Left lobe of liver (tissue), 2 donors: ENCODE measurements at regions not wholly inside any gene's neighbourhood (a gene's known extent, or its start where the extent isn't known, plus 50 kb on each side); places are given as distances from the start of the nearest gene placed in this dataset.
"Not testable (repeated sequence)": the region's sequence is repeated elsewhere in the genome, so short reads cannot be mapped to it uniquely, and the experiment has no call there.

Experiments used
- ATAC-seq: fragments of 200-7000 bp; cut with Tn5 transposase; one replicate; pipeline ENCODE4 v1.9.1; 2020; ENCODE audit warnings: mild to moderate bottlenecking, moderate library complexity
- DNase-seq: peaks from one replicate; pipeline ENCODE4 v3.0.0-alpha.2; 2020; ENCODE audit warnings: low spot score
- donor health status: DM: no; HTN: no; CAD: no; lungs with moderate emphysema.
- donor health status: DM: no; HTN: yes; CAD: no.

DNA sequence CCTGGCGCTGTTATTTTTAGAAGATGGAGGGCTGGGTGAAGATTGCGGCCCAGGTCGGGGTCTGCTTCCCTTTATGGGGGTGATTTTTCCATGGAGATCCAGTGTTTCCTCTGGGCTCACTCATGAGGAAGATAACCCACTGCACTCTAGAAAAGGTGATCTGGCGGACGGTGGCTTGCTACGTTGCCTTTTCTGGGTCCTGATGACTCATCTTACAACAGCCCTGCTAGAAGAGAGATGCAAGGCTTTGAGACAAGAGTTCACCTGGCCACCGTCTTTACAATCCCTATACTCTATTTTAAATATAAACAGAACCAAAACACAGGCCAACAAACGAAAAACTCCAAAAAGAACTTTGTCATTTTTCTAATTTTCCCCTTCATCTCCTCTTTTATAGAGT is 182.1 kb upstream of the EXOC2 start:
- no peak for ATAC-seq
- no peak for DNase-seq

DNA sequence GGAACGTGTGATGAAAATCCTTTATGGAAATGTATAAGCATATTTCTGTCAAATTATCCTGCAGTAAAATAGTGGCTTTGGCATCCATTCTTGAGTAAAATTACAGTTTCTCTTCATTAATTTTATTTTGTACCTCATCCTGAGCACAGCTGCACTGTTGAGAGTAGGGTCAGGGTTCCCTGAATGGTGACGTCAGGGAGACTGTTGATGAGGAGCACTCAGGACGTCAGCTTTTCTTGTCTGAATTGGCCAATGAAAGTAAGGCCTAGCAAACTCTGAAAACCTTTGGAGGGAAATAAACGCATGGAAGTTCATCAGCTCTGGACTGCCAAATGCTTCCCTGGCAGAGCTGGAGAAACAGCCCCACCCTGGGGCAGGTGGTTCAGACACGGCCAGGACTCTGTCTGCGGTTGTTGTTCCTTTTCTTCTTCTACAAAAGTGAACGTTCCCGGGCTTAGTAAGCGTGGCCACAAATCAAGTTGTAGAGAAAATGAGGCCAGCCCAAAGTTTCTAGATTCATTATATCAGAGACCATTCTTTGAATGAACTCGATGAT is 179.7 kb upstream of the EXOC2 start:
- ATAC-seq (no peak), DNase-seq (no peak)

- DNase-seq: no peak
- no peak for ATAC-seq
Measured at GRCh38 chr6:871503-871902, 178.6 kb upstream of the EXOC2 start.

DNA sequence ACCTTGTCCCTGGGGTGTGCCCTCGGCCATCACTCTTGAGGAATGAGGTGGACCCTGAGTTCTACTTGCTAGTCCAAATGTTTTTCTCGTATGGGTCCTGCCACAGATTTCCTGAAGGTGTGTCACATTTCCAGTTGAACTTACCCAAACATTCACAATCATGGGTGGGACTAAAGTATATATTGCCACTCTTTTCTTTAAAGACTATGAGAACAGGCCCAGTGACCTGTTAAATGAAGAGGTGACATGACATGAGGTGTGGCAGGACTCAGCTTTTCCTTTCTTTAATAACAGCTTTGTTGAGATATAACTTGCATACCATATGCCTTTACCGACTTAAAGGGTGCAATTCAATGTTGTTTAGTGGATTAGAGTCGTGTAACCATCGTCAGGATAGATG is 177.2 kb upstream of the EXOC2 start:
- DNase-seq: no peak
- ATAC-seq: no peak

DNA sequence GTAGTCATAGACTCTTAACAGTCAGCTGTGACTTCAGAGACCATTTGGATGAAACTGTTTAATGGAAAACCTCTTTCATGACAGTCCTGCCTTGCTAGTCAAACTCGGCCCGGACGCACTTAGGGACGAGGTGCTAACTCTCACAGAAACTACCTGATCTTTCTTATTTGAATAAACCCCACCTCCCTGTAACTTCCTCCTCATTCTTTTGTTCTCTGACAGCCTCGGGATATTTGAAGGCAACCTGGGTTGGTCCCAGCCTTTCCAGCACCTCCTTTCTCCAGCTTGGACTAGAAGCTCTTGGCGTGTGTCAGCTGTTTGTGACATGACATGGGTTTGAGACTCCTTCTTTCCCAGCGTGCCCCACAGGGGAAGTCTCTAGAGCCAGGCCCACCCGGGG is 175.3 kb upstream of the EXOC2 start:
- ATAC-seq (no peak), DNase-seq (no peak)

DNA sequence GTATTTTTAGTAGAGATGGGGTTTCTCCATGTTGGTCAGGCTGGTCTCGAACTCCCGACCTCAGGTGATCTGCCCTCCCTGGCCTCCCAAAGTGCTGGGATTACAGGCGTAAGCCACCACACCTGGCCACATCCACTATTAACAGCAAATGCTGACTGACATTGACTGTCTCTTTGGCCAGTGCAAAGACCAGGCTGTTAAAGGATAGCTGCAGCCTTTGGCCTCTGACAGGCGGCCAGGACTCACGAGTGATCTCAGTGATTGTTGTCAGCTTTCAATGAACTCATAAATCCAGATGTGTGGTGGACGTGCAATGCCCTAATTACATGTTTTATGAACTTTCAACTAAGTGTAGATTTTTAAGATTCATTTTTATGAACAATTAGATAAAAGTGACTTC is 174.4 kb upstream of the EXOC2 start:
- ATAC-seq (peak; percentile 53), DNase-seq (no peak)

DNA sequence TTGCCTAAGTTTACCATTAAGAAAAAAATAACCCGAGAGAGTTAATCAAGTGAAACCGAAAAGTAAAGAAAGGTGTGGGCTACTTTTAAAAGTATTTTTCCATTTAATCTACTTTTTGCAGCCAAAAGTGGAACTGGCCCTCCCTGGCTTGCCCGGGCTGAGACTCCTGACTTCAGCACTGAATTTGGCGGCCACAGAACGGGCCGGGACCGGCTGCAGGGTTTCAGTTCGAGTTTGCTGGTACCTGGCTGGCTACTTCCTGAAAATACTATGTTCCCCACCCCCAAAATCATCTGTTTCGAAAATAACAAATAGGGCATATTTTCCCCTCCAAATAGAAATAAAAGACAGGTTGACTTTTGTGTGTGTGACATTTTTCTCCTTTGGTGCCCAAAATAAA is 173.4 kb upstream of the EXOC2 start:
- no peak for ATAC-seq
- DNase-seq: no peak

DNA sequence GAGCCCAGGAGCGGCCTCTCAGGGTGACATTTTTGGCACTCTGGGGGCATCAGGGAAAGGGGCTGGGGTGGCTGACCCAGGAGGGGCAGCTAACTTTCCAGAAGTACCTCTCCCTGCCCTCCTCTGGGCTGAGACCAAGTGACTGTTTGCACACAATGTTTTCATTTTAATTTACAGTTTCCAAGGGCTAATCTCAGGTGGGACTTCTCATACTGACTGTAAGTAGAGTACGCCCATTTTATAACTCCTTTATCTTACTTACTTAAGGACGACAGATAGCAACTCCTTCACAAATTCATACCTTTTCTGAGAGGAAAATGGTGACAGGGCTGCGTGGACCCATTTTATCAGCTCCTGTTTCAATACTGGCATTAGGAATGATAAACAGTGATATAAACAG is 172.9 kb upstream of the EXOC2 start:
- DNase-seq (no peak), ATAC-seq (no peak)

DNA sequence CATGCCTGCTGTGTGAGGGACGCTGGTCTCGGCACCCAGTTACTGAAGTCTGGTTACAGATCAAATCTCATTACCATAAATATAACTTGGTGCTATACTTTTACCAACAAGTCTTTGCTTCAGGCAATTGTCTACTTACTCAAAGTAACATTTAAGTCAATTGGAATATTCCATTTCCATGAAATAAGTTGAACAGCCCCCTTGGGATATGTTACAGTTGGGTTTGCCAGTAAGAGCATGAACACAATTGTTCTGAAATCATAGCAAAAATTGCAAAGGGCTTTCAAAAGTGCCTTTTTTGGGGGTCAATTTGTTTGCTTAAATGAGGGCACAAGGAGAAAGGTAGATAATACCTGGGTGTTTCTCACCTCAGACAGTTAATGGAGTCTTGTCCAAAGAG is 170.9 kb upstream of the EXOC2 start:
- DNase-seq (no peak), ATAC-seq (no peak)

- ATAC-seq, DNase-seq: not testable (repeated sequence)
Measured at GRCh38 chr6:863127-863526, 170.2 kb upstream of the EXOC2 start.

DNA sequence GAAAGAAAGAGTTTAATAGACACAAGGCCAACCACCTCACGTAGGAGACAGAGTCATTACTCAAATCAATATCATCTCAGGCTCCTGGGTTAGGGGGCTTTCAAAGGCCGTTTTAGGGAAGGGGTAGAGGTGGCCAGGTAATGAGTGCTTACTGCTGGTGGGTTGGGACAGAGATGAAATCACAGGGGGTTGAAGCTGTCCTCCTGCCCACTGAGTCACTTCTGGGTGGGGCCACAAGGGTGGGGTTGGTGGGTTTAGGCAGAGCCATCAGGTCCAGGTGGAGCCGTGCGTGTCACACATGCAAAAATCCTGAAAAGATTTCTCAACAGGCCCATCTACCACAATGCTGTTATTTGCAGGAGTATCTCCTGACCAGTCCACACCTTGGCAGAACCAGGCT is 167.0 kb upstream of the EXOC2 start:
- DNase-seq: no peak
- ATAC-seq: no peak

DNA sequence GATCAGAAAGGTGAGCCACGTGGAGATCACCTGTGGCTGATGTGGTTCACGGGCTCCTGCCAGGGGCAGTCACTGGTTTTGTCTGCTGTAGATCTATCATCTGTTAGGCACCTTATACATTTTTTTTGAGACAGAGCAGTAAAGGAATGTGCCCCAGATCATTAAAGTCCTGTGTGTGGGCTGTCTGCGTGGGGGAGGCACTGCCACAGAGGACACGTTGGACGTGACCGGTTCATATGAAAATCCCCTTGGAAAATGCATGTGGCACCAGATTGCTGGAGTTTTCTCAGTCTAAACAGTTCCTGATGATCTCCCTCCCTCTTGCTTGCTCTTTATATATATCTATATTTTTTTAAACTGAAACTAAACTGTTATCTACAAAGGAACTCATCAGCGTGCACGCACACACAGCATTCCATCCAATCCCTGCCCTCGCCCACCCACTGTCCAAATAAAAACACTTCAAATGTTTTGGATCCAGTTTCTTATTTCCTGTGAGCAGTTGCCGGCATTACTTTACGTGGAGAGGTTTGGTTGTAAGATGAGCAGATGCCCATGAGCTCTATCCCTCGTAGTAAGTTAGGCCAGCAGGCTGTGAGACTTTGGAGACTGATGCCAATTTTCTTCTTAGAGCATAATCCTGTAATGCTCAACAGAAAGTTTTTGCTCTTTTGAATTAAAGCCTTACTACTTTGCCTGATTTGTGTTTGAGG is 161.6 kb upstream of the EXOC2 start:
- DNase-seq: no peak
- no peak for ATAC-seq

GRCh38 chr6:852216-852615 is 159.3 kb upstream of the EXOC2 start:
- ATAC-seq: not testable (repeated sequence)

GRCh38 chr6:849075-849506 is 156.2 kb upstream of the EXOC2 start:
- DNase-seq: no peak
- ATAC-seq: no peak

More at GRCh38 chr6:852216-852615, 159.3 kb upstream of the EXOC2 start:
- not testable (repeated sequence) for DNase-seq

DNA sequence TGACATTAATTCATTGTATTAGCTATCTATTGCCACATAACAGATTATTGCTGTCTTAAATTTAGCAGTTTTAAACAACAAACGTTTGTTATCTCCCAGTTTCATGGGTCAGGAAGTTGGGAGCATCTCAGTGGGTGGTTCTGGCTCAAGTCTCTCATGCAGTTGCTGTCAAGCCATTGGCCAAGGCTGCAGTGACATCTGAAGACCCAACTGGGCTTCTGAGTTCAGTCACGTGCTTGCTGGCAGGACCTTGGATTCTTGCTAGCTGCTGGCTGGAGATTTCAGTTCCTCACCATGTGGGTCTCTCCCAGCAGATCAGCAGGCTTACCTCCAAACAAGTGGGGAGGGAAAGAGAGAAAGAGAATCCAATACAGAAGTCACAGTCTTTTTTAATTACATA is 152.6 kb upstream of the EXOC2 start:
- DNase-seq (no peak), ATAC-seq (no peak)

DNA sequence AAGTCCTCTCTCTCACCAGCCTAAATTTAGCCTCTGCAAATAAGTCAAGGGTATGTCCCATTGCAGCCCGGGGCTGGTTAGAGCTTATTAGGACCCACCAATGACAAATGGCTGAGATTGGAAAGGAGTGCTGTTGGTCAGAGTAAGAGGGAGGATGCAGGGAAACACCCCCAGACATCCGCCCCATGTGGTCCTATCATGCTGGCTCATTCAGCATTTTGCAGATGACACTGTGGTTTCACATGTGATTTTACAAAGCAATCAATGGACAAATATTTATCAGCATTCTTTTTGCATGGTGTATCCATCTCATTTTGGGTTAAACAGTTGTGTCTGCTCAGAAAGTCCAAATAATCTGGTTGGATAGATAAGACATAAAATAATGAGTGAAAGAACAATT is 152.2 kb upstream of the EXOC2 start:
- ATAC-seq: no peak
- no peak for DNase-seq

DNA sequence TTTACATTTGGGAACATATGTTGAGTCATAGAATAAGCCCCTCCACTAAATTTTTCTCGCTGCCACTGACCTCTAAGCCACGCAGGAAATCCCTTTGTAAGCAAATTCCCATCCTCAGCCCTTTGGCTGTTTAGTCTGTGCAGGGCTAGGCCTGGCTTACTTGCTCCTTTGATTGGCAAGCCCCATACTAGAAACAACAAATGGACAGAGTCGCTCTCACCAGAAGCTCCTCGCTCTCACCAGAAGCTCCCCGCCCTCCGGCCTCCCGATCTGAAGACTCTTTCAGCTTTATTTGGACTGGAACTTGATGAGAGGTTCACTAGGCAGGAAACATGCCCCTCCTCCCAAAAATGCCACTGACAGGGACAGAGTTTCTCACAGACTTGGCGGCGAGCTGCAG is 149.2 kb upstream of the EXOC2 start:
- DNase-seq (no peak), ATAC-seq (no peak)

- no peak for DNase-seq
- no peak for ATAC-seq
Measured at GRCh38 chr6:841569-841968, 148.6 kb upstream of the EXOC2 start.

DNA sequence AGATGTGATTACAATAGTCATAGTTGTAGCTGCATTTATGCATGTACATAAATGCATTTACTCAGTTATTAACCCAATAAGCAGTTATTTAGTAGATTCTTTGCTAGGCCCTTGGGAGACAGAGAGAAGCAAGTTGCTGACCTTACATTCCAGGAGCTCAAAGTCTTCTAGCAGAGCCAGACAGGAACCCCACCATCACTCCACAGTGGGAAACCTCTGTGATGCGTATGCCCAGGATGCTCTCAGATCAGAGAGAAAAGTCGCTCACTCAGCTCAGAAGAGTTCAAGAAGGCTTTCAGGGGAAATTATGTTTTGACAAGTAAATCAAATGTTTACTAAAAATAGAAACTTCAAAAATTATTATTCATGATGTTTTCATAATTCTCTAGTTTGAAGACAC is 146.3 kb upstream of the EXOC2 start:
- DNase-seq (no peak), ATAC-seq (no peak)

GRCh38 chr6:837380-837779 is 144.4 kb upstream of the EXOC2 start:
- no peak for DNase-seq
- peak; percentile 66 for ATAC-seq

DNA sequence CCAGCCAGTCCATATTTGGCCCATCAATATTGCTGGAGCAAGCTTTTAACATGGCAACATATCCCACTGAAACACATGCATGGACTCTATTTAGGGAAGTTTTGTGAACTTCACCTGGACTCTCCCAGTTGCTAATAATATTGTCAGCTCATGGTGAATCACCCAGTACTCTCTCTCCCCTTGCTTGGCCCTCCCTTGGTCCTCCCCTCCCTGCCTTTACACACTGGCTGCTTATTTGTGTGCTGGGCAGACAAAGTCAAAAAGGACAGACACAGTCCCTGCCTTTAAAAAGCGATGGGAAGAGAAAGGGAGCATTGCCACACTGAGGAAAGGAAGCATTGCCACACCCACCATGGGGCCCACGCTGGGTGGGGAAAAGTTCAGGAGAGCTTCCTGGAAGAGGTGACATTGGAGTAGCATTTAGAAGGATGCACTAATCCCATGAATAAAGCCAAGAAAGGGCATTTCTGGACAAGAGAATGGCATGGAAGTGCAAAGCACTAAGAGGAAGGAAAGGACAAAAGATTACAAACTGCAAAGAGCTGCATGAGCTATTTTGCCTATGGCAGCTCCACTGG is 143.4 kb upstream of the EXOC2 start:
- no peak for DNase-seq
- ATAC-seq: peak; percentile 22

- DNase-seq: no peak
- peak; percentile 60 for ATAC-seq
Measured at GRCh38 chr6:835476-836160, 142.7 kb upstream of the EXOC2 start.
